HG02852 (cell line): ENCODE measurements at regions not wholly inside any gene's neighbourhood (a gene's known extent, or its start where the extent isn't known, plus 50 kb on each side); places are given as distances from the start of the nearest gene placed in this dataset.
"Not testable (repeated sequence)": the region's sequence is repeated elsewhere in the genome, so short reads cannot be mapped to it uniquely, and the experiment has no call there.

Experiments
- ATAC-seq: cut with Tn5 transposase; IDR thresholded peaks from one replicate; pipeline ENCODE4 v1.9.1; 2021; ENCODE audit warnings: mild to moderate bottlenecking, moderate library complexity; ENCODE audit not compliant: unreplicated experiment

DNA sequence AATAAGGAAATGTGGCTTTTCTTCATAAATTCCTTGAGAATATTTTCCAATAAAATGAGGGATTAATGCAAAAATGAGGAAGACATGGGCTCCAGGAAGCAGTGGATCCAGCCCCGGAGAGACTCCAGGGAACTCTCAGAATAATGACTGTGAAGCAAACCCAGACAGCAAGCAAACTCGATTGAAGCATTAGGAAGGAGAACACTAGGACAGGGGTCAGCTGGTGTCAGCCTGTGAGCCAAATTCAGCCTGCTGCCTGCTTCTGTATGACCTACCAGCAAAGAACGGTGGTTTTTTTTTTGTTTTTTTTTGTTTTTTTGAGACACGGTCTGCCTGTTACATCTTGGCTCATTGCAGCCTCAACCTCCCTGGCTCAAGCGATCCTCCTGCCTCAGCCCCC, 133.9 kb upstream of the FOXN2 start:
- ATAC-seq = no peak

DNA sequence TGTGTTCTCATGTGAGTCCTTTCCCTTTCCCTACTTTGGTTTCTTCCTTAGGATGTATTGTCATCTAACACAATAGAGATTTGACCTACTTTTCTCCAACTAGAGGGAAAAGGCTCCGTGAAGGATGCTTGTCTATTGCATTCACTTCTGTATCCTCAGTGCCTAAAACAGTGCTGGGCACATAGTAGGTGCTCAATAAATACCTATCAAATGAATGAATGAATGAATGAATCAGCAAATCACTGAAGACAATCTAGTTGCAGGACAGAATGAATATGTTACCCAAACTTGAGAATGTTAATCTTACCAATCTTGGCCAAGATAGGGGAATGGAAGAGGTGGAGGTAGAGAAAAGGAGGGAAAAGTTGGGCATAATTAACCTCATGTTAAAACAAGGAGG, 131.2 kb upstream of the FOXN2 start:
- no peak for ATAC-seq

DNA sequence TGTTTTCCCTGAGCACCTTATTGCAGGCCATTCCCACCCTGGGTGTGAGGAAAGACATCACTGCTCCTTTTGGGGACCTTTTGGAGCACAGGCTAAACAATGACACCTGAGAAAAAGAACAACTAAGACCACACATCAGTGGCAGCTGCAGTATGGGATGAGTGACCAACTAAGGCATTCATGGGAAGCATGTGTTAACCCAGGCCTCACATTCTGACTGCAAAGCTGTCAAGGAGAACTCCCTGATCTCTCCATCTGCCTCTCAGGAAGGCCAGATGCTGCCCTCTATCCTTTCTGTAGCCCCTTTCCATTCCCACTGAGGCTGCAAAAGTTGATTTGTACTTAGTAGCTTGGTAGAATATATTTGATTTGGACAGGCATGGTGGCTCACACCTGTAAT, 130.5 kb upstream of the FOXN2 start:
- ATAC-seq = no peak

- no peak for ATAC-seq
These were observed 127.0 kb upstream of the FOXN2 start for GRCh38 chr2:48187503-48187902.

DNA sequence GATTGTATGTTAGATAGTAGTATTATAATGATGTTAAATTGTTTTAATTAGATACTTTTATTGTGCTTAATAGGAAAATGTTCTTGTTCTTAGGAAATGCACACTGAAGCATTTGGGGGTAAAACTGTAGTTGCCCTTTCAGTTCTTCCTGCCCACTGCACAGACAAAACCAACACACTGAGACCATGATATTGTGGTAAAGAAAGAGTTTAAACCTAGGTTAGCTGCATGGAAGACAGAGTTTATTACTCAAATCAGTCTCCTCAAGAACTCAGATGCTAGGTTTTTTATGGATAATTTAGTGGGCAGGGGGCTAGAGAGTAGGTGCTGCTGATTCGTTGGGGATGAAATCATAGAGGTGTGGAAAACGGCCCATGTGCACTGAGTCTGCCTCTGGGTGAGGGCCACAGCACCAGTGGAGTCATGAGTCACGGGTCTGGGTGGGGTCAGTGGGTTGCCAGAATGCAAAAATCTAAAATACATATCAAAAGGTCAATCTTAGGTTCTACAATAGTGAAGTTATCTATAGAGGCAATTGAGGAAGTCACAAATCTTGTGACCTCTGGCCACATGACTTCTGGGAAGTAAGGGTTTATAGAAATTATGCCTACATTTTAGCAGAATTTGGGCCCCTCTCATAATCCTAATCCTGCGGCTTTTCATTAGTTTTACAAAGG, 124.8 kb upstream of the FOXN2 start:
- ATAC-seq = no peak

DNA sequence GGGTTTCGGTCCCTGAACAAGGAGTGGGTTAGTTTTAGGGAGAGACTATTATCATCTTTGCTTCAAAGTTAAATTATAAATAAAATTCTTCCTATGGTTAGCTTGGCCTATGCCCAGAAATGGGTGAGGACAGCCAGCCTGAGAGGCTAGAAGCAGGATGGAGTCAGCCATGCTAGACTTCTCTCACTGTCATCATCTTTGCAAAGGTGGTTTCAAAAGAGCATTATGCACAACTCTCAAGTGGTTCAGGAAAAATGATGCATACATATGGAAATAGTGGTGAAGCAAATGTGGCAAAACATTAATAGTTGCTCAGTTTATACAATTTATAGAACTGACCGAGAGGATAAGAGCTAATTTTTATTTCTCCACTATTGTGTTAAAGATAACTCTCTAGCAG, 124.3 kb upstream of the FOXN2 start:
- ATAC-seq = no peak

DNA sequence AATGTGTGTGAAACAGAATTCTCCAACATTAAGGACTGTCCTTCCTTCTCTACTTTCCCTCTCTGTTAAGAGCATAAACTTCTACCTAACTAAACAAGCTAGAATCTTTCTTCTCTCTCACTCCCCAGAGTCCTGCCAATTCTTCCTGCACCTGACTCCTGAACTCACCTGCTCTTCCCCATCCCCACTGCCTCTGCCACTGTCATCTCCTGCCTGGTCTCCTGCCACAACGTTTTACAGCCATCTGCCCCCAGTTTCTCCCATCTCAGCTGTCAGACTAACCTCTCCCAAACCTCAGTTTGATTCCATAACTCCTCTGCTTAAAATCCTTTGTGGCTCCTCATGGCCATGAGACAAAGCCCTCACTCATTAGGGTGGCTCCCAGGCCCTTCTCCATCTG, 119.8 kb upstream of the FOXN2 start:
- no peak for ATAC-seq

DNA sequence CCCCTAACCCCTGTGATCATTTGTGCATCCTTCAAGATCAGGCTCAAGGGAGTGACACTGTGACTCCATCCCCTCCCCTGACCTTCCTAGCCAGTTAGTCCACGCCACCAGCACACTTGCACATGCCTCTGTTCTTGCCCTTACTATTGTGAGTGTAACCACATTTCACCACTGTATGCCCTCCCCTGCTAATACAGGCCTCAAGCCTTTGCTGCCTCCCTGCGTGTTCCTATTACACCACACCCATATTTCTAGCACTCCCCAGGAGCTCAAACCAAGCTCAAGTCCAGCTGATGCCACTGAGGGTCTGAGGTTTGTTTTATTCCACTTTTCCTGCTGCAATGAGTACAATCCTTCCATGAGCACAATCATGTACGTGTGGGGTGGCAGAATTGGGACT, 119.3 kb upstream of the FOXN2 start:
- ATAC-seq = no peak

GRCh38 chr2:48197618-48198017, 116.9 kb upstream of the FOXN2 start:
- ATAC-seq = no peak

DNA sequence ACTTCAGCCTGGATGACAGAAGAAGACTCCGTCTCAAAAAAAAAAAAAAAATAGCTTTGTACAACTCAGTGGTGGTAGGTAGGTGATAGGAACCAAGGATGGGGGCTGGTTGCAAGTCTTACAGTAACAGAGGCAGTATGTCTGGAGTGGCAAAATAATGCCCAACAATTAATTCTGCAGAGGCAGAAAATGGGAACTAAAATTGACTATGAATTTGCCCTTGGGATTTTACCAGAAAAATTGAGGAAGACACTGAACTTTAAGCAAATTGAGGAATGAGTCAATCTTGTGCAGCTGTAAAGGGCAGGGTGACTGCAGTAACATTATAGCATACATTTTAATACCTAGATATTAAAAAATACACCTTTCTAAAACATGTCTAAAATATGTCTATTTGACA, 116.1 kb upstream of the FOXN2 start:
- no peak for ATAC-seq

DNA sequence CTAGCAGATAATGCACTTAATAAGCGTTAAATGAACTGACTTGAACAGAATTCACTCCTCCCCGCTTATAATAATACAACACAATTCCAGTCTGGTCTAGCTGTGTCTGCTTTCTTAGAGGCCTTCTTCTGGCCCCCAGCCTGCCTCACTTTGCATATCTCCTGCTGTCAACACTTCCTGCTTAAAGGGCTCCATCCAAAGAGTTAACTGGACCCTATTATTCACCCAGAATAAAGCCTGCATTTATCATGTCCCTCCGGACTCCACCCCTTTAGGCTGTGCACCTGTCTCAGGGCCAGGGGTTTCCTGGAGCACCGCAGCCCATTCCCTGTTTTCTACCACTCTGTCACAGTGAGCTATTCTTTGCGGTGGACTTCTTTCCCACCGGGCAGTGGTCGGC, 115.4 kb upstream of the FOXN2 start:
- ATAC-seq = no peak

- ATAC-seq = peak; percentile 65
These were observed 113.7 kb upstream of the FOXN2 start for GRCh38 chr2:48200620-48201293.

- not testable (repeated sequence) for ATAC-seq
These were observed 113.0 kb upstream of the FOXN2 start for GRCh38 chr2:48201435-48201834.

DNA sequence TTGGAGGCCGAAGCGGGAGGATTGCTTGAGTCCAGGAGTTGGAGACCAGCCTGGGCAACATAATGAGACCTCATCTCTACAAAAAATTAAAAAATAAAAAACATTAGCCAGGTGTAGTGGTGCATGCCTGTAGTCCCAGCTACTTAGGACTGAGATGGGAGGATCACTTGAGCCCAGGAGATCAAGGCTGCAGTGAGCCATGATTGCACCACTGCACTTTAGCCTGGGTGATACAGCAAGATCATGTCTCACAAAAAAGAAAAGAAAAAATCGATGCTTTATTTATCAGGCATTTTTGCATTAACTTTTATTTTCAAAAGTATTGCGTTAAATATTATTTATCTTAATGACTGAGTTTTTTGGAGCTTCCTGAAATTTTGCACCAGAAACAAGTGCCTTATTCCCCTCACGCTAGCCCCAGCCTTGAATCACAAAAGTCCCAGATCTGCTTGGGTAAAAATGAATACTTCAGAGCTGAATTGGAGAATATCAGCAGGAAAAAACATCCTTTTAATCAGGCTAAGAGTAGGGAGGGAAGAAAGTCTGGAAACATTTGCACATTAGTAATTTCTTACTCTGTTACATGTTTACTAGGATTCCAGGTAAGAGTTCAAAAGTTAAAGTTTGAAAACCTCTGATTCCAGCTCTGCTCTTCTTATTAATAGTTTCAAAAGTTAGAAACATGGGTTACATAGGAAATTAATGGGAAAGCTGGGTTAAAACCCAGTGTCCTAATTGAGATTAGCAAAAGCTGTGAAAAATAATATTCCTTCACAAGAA, 111.4 kb upstream of the FOXN2 start:
- ATAC-seq = no peak

GRCh38 chr2:48203668-48204067, 110.8 kb upstream of the FOXN2 start:
- ATAC-seq = no peak

- ATAC-seq = no peak
These were observed 109.7 kb upstream of the FOXN2 start for GRCh38 chr2:48204750-48205136.

DNA sequence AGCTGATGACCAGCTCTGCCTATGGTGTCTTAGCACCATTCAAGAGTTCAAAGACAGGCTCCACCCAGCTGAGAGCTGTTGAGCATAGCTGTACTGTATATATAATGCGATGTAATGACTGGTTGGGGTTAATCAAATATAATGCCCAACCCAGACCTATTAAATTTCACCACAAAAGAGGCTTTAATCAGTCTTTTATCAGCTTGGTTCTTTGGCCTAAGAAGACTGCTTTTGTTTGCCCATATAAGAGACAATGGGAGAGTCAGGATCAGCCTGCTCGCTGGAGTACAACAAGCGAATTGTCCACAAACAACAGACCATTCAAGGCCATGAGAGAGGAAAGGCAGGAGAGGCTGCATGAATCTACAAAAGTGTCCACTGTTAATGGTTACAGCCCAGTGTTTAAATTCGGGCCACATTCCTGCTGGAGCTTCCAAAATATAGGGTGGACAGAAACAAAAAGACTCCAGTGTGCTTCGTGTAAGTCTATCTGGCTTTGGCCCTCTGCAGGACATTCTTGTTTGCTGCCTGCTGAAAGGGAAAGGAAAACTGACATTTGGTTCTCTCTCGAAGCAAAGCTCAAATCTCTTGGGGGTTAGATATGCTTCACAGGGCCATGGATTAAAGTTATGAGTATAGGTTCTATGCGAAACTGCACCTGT, 109.2 kb upstream of the FOXN2 start:
- peak; percentile 54 for ATAC-seq

GRCh38 chr2:48206056-48206656, 108.3 kb upstream of the FOXN2 start:
- ATAC-seq = not testable (repeated sequence)

- ATAC-seq = no peak
These were observed 107.3 kb upstream of the FOXN2 start for GRCh38 chr2:48207201-48207641.

- no peak for ATAC-seq
These were observed 106.6 kb upstream of the FOXN2 start for GRCh38 chr2:48207851-48208250.
